A673 (cell line): ENCODE measurements at regions not wholly inside any gene's neighbourhood (a gene's known extent, or its start where the extent isn't known, plus 50 kb on each side); places are given as distances from the start of the nearest gene placed in this dataset.

Source experiments
- BruUV-seq: library from RNA; stranded (reverse); fragments of 400-500 nt; replicated peaks from 2 replicates; lab custom pipeline; 2021; lab: Mats Ljungman, UMichigan
- CTCF ChIA-PET: fragments of 300-600 bp; sonication (Branson Sonifier 250); formaldehyde crosslinking; loops from one replicate; lab custom pipeline; 2022; ENCODE audit warnings: antibody characterized with exemption; lab: Charles Lee
- POLR2A ChIA-PET: fragments of 300-600 bp; sonication (Branson Sonifier 250); formaldehyde crosslinking; loops from one replicate; lab custom pipeline; 2022; ENCODE audit warnings: antibody characterized with exemption; ENCODE audit not compliant: low non-redundant PET; lab: Charles Lee
- DNase-seq: peaks from one replicate; pipeline ENCODE4 v3.0.0-alpha.2; 2015; ENCODE audit warnings: low spot score
- H3K27ac ChIP-seq: fragments of 200-600 bp; sonication (generic); 2 replicates; pipeline ENCODE4 v1.5.1; 2016; ENCODE audit warnings: mixed run types, low read depth, mild to moderate bottlenecking, mixed read lengths, antibody characterized with exemption, low read length; ENCODE audit not compliant: poor library complexity, severe bottlenecking
- H3K27me3 ChIP-seq: fragments of 200-600 bp; sonication (generic); replicated peaks from 2 replicates; pipeline ENCODE4 v1.6.1; 2017; ENCODE audit warnings: mixed run types, low read depth, mild to moderate bottlenecking, mixed read lengths, antibody characterized with exemption, low read length; ENCODE audit not compliant: insufficient read depth, poor library complexity
- H3K36me3 ChIP-seq: fragments of 200-600 bp; sonication (generic); 2 replicates; pipeline ENCODE4 v1.6.1; 2016; ENCODE audit warnings: mixed run types, mild to moderate bottlenecking, mixed read lengths, antibody characterized with exemption, low read length; ENCODE audit not compliant: insufficient read depth, poor library complexity, severe bottlenecking
- H3K4me1 ChIP-seq: fragments of 200-600 bp; sonication (generic); 2 replicates; pipeline ENCODE4 v1.6.1; 2017; ENCODE audit warnings: mixed run types, mild to moderate bottlenecking, mixed read lengths, antibody characterized with exemption, low read length; ENCODE audit not compliant: insufficient read depth, poor library complexity, severe bottlenecking
- H3K4me3 ChIP-seq: fragments of 200-600 bp; sonication (generic); 2 replicates; pipeline ENCODE4 v1.5.1; 2016; ENCODE audit warnings: low read depth, mixed run types, mild to moderate bottlenecking, mixed read lengths, low read length; ENCODE audit not compliant: poor library complexity, severe bottlenecking
- H3K9me3 ChIP-seq: fragments of 200-600 bp; sonication (generic); 2 replicates; pipeline ENCODE4 v1.6.1; 2016; ENCODE audit warnings: mixed run types, low read depth, mild to moderate bottlenecking, mixed read lengths, antibody characterized with exemption, low read length; ENCODE audit not compliant: poor library complexity, severe bottlenecking
- CTCF ChIP-seq: fragments of 300-800, 200-600 bp; sonication (generic); conservative IDR thresholded peaks from 2 replicates; pipeline ENCODE4 v1.5.1; 2017; ENCODE audit warnings: low read depth, mild to moderate bottlenecking, antibody characterized with exemption, low read length, moderate library complexity, mixed read lengths
- EZH2 ChIP-seq: fragments of 200-600 bp; sonication (generic); IDR thresholded peaks from 2 replicates; pipeline ENCODE4 v1.6.1; 2017; ENCODE audit warnings: borderline replicate concordance, low read depth, mild to moderate bottlenecking, mixed read lengths, antibody characterized with exemption, low read length; ENCODE audit not compliant: poor library complexity, severe bottlenecking
- intact Hi-C: fragments of 100-400 bp; cut with micrococcal nuclease; formaldehyde crosslinking; loops from one replicate; pipeline ENCODE4 v1.10.0; 2022; ENCODE audit not compliant: unreplicated experiment

GRCh38 chr7:84482476-84482875 is 287.9 kb upstream of the SEMA3A start:
- BruUV-seq: no TSS peak
- intact Hi-C loops: no loop called here
- DNase-seq: no peak
- H3K4me3 ChIP-seq: no peak overlapping the region
- peaks cover 4% of the 10 kb centered on the region for H3K4me1 ChIP-seq
- H3K9me3 ChIP-seq: no peaks in the 10 kb centered on the region
- no peaks in the 10 kb centered on the region for H3K27me3 ChIP-seq
- TF ChIP-seq EZH2 (no peak), CTCF (no peak)
- CTCF ChIA-PET: no interaction called here
- no peak overlapping the region for H3K27ac ChIP-seq
- POLR2A ChIA-PET: no interaction called here
- H3K36me3 ChIP-seq: no peaks in the 10 kb centered on the region

- ChIA-PET CTCF (no interaction called here), POLR2A (no interaction called here)
- no TSS peak for BruUV-seq
- no peaks in the 10 kb centered on the region for H3K4me1 ChIP-seq
- DNase-seq: no peak
- H3K27ac ChIP-seq: no peak overlapping the region
- no peaks in the 10 kb centered on the region for H3K9me3 ChIP-seq
- no peaks in the 10 kb centered on the region for H3K36me3 ChIP-seq
- H3K27me3 ChIP-seq: no peaks in the 10 kb centered on the region
- intact Hi-C loops: no loop called here
- H3K4me3 ChIP-seq: no peak overlapping the region
- no peak for TF ChIP-seq EZH2
- TF ChIP-seq CTCF: no peak
Measured at GRCh38 chr7:84479059-84479458, 284.5 kb upstream of the SEMA3A start.

GRCh38 chr7:84477786-84478478 is 283.3 kb upstream of the SEMA3A start:
- Histone ChIP-seq H3K4me3 (no peak overlapping the region), H3K9me3 (no peaks in the 10 kb centered on the region), H3K4me1 (no peaks in the 10 kb centered on the region), H3K27ac (no peak overlapping the region), H3K27me3 (no peaks in the 10 kb centered on the region), H3K36me3 (no peaks in the 10 kb centered on the region)
- ChIA-PET POLR2A (no interaction called here), CTCF (no interaction called here)
- no TSS peak for BruUV-seq
- intact Hi-C loops: no loop called here
- no peak for DNase-seq
- TF ChIP-seq EZH2: no peak
- no peak for TF ChIP-seq CTCF
